ENCODE measurements at regions not wholly inside any gene's neighbourhood (a gene's known extent, or its start where the extent isn't known, plus 50 kb on each side); places are given as distances from the start of the nearest gene placed in this dataset.

DNA sequence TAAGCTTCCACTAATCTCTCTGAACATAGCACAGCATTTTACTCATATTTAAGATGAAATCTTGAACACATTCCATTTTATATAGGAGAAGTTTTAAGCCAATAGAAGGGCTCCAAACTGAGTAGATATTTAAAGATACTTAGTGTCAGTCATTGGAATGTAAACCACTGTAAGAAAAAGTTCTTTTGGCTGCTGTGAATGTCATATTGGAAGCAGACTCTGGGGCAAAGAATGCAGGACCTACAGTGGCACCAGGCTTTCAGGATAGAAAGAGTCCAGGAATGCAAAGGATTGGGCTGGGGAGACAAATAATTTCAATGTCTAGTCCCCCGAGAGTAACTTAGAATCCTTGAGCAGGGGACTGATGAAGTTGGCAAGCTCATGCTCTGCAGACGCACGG is 1047.7 kb downstream of the STIM2 start:
- TF ChIP-seq YY1 (IDR thresholded peaks at IDR 0.05; ENCODE audit: insufficient read depth, insufficient read length) (no peak), SUZ12 (IDR thresholded peaks at IDR 0.05; ENCODE audit: extremely low read depth, insufficient read depth, insufficient read length) (no peak)

Measured in NT2/D1 (cell line).